ENCODE measurements at regions not wholly inside any gene's neighbourhood (a gene's known extent, or its start where the extent isn't known, plus 50 kb on each side); places are given as distances from the start of the nearest gene placed in this dataset.

GRCh38 chr9:88678431-88678830 lies 143.5 kb downstream of the NXNL2 start:
- H3K27ac Mint-ChIP-seq, result no peak overlapping the region
- no peak for DNase-seq
- intact Hi-C loops (cut with micrococcal nuclease), result no loop called here
- no peak for ATAC-seq
- CTCF ChIA-PET, result no interaction called here
- no peaks in the 10 kb centered on the region for H3K4me1 Mint-ChIP-seq (ENCODE audit: low read depth)
- TF ChIP-seq, protein P1, sequence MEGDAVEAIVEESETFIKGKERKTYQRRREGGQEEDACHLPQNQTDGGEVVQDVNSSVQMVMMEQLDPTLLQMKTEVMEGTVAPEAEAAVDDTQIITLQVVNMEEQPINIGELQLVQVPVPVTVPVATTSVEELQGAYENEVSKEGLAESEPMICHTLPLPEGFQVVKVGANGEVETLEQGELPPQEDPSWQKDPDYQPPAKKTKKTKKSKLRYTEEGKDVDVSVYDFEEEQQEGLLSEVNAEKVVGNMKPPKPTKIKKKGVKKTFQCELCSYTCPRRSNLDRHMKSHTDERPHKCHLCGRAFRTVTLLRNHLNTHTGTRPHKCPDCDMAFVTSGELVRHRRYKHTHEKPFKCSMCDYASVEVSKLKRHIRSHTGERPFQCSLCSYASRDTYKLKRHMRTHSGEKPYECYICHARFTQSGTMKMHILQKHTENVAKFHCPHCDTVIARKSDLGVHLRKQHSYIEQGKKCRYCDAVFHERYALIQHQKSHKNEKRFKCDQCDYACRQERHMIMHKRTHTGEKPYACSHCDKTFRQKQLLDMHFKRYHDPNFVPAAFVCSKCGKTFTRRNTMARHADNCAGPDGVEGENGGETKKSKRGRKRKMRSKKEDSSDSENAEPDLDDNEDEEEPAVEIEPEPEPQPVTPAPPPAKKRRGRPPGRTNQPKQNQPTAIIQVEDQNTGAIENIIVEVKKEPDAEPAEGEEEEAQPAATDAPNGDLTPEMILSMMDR (IDR thresholded peaks at IDR 0.05), result no peak
- peaks cover 7% of the 10 kb centered on the region for H3K27me3 Mint-ChIP-seq
- H3K4me3 Mint-ChIP-seq, result no peak overlapping the region
- POLR2A ChIA-PET, result no interaction called here
- no peaks in the 10 kb centered on the region for H3K9me3 Mint-ChIP-seq
- no peaks in the 10 kb centered on the region for H3K36me3 Mint-ChIP-seq (ENCODE audit: low read depth)

GRCh38 chr9:88680041-88680440 lies 145.1 kb downstream of the NXNL2 start:
- H3K27ac Mint-ChIP-seq, result no peak overlapping the region
- POLR2A ChIA-PET, result no interaction called here
- H3K36me3 Mint-ChIP-seq (ENCODE audit: low read depth), result no peaks in the 10 kb centered on the region
- TF ChIP-seq, protein P1 (IDR thresholded peaks at IDR 0.05), result no peak
- no peak overlapping the region for H3K4me3 Mint-ChIP-seq
- peaks cover 7% of the 10 kb centered on the region for H3K27me3 Mint-ChIP-seq
- CTCF ChIA-PET, result interaction anchor here (1.5 kb wide), 1 partner anchor 10 kb away, joined by 4 read pairs; no protein-coding TSS in a partner anchor
- intact Hi-C loops (cut with micrococcal nuclease), result no loop called here
- no peaks in the 10 kb centered on the region for H3K9me3 Mint-ChIP-seq
- no peak for ATAC-seq
- H3K4me1 Mint-ChIP-seq (ENCODE audit: low read depth), result no peaks in the 10 kb centered on the region
- DNase-seq, result no peak

DNA sequence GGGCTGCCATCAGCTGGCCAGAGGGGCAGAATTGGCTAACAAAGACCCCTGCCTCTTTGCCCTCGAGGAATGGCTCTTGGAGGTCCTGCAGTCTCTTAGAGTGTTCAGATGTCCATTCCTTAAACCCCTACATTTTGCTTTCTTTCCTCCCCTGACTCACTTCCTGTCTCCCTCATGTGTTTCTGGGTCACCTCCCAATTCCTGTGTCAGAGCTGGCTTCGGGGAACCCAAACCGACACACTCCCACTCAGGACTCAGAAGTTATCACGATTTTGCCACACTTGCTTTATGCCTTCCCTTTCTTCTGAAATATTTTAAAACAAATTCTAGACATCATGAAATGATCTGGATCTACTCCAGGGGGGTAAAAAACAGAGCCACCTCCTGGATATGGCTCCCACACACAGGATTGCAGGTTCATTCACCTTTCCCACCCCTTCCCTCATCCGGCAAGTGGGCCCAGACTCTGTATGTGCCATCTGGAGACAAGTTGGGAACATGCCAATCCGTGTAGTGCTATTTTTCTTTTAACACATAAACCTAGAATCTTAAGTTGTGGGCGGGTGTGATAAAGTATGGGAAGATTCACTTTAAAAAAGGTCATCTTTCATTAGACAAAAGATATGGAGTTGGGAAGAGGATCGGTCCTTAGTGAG lies 145.7 kb downstream of the NXNL2 start:
- Mint-ChIP-seq H3K9me3 (no peaks in the 10 kb centered on the region), H3K27me3 (peaks cover 5% of the 10 kb centered on the region), H3K36me3 (ENCODE audit: low read depth) (no peaks in the 10 kb centered on the region), H3K4me3 (no peak overlapping the region), H3K27ac (no peak overlapping the region), H3K4me1 (ENCODE audit: low read depth) (no peaks in the 10 kb centered on the region)
- ATAC-seq (no peak), DNase-seq (no peak)
- TF ChIP-seq, protein P1 (IDR thresholded peaks at IDR 0.05), result no peak
- POLR2A ChIA-PET, result no interaction called here
- CTCF ChIA-PET, result interaction anchor here (1.5 kb wide), 1 partner anchor 11 kb away, joined by 4 read pairs; no protein-coding TSS in a partner anchor
- intact Hi-C loops (cut with micrococcal nuclease), result no loop called here

DNA sequence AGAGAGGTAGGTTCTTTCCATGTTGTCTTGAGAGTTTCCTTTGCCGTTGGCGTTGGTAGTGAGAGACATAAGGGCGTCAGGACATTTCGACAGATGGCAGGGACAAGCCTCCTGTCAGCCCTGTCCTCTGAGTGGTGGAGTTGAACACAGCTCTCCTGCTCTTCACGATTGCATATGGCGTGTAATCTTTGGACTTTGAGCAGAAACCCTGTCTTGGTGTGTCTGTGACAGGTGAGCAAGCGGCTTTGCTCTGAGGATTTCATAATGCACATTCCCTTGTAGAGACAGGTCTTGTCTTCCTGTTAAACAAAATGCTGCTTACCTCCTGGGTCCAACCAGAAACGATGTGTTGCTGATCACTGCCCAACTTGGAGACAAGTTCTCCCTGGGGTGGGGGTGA lies 146.5 kb downstream of the NXNL2 start:
- no peaks in the 10 kb centered on the region for H3K36me3 Mint-ChIP-seq (ENCODE audit: low read depth)

GRCh38 chr9:88682431-88682831 lies 147.5 kb downstream of the NXNL2 start:
- CTCF ChIA-PET, result no interaction called here
- intact Hi-C loops (cut with micrococcal nuclease), result no loop called here
- no peak overlapping the region for H3K4me3 Mint-ChIP-seq

More for the DNA sequence above, 146.5 kb downstream of the NXNL2 start:
- no peak for ATAC-seq
- Mint-ChIP-seq H3K9me3 (no peaks in the 10 kb centered on the region), H3K27me3 (peaks cover 5% of the 10 kb centered on the region), H3K4me3 (no peak overlapping the region), H3K4me1 (ENCODE audit: low read depth) (no peaks in the 10 kb centered on the region), H3K27ac (no peak overlapping the region)
- CTCF ChIA-PET, result no interaction called here
- no peak for DNase-seq
- POLR2A ChIA-PET, result no interaction called here
- TF ChIP-seq, protein P1 (IDR thresholded peaks at IDR 0.05), result no peak
- intact Hi-C loops (cut with micrococcal nuclease), result no loop called here

More at GRCh38 chr9:88682431-88682831, 147.5 kb downstream of the NXNL2 start:
- Mint-ChIP-seq H3K4me1 (ENCODE audit: low read depth) (no peaks in the 10 kb centered on the region), H3K27ac (no peak overlapping the region), H3K27me3 (no peaks in the 10 kb centered on the region), H3K9me3 (no peaks in the 10 kb centered on the region), H3K36me3 (ENCODE audit: low read depth) (no peaks in the 10 kb centered on the region)
- TF ChIP-seq, protein P1 (IDR thresholded peaks at IDR 0.05), result no peak
- POLR2A ChIA-PET, result no interaction called here
- DNase-seq, result no peak
- no peak for ATAC-seq

Measured in activated CD8-positive, alpha-beta T cell treated with anti-CD3 and anti-CD28 coated beads for 36 hours (primary cell).